ENCODE measurements at regions not wholly inside any gene's neighbourhood (a gene's known extent, or its start where the extent isn't known, plus 50 kb on each side); places are given as distances from the start of the nearest gene placed in this dataset.

GRCh38 chr6:82571455-82571854 lies 207.8 kb downstream of the TPBG start:
- Mint-ChIP-seq H3K4me3 (no peak overlapping the region), H3K9me3 (peaks cover 0 to 22% (median 8%) of the 10 kb centered on the region in 6 donors), H3K36me3 (no peaks in the 10 kb centered on the region)

GRCh38 chr6:82573254-82573972 lies 209.8 kb downstream of the TPBG start:
- Mint-ChIP-seq H3K9me3 (peaks cover 0 to 20% (median 7%) of the 10 kb centered on the region in 6 donors), H3K4me1 (no peaks in the 10 kb centered on the region), H3K27ac (no peak overlapping the region), H3K4me3 (no peak overlapping the region), H3K27me3 (ENCODE audit: low read depth in 3 of 3) (no peaks in the 10 kb centered on the region), H3K36me3 (no peaks in the 10 kb centered on the region)
- no peak for DNase-seq

More at GRCh38 chr6:82571455-82571854, 207.8 kb downstream of the TPBG start:
- no peaks in the 10 kb centered on the region for H3K4me1 Mint-ChIP-seq
- DNase-seq = no peak
- no peak overlapping the region for H3K27ac Mint-ChIP-seq
- H3K27me3 Mint-ChIP-seq (ENCODE audit: low read depth in 3 of 3) = no peaks in the 10 kb centered on the region

- Mint-ChIP-seq H3K9me3 (peaks cover 0 to 20% (median 7%) of the 10 kb centered on the region in 6 donors), H3K4me3 (no peak overlapping the region), H3K27me3 (ENCODE audit: low read depth in 3 of 3) (no peaks in the 10 kb centered on the region), H3K27ac (no peak overlapping the region), H3K4me1 (no peaks in the 10 kb centered on the region), H3K36me3 (no peaks in the 10 kb centered on the region)
- no peak for DNase-seq
These were observed 212.7 kb downstream of the TPBG start for GRCh38 chr6:82576284-82576683.

GRCh38 chr6:82584194-82584695 lies 220.6 kb downstream of the TPBG start:
- DNase-seq = no peak
- H3K9me3 Mint-ChIP-seq = peaks cover 0 to 5% (median under 1%) of the 10 kb centered on the region in 6 donors
- no peaks in the 10 kb centered on the region for H3K36me3 Mint-ChIP-seq
- H3K4me3 Mint-ChIP-seq = no peak overlapping the region
- no peaks in the 10 kb centered on the region for H3K4me1 Mint-ChIP-seq
- H3K27me3 Mint-ChIP-seq (ENCODE audit: low read depth in 3 of 3) = no peaks in the 10 kb centered on the region
- H3K27ac Mint-ChIP-seq = no peak overlapping the region

GRCh38 chr6:82584856-82585255 lies 221.2 kb downstream of the TPBG start:
- Mint-ChIP-seq H3K4me1 (no peaks in the 10 kb centered on the region), H3K36me3 (no peaks in the 10 kb centered on the region), H3K27ac (no peak overlapping the region), H3K27me3 (ENCODE audit: low read depth in 3 of 3) (no peaks in the 10 kb centered on the region), H3K9me3 (peaks cover 0 to 5% (median under 1%) of the 10 kb centered on the region in 6 donors), H3K4me3 (no peak overlapping the region)
- no peak for DNase-seq

GRCh38 chr6:82588020-82588419 lies 224.4 kb downstream of the TPBG start:
- no peak for DNase-seq
- no peaks in the 10 kb centered on the region for H3K27me3 Mint-ChIP-seq (ENCODE audit: low read depth in 3 of 3)
- H3K9me3 Mint-ChIP-seq = peaks cover 0 to 3% (median 0%) of the 10 kb centered on the region in 6 donors
- no peak overlapping the region for H3K27ac Mint-ChIP-seq
- H3K4me1 Mint-ChIP-seq = no peaks in the 10 kb centered on the region
- H3K36me3 Mint-ChIP-seq = no peaks in the 10 kb centered on the region
- H3K4me3 Mint-ChIP-seq = no peak overlapping the region

- Mint-ChIP-seq H3K4me1 (no peaks in the 10 kb centered on the region), H3K4me3 (no peak overlapping the region), H3K36me3 (no peaks in the 10 kb centered on the region)
These were observed 225.3 kb downstream of the TPBG start for GRCh38 chr6:82588859-82589412.

GRCh38 chr6:82589509-82590206 lies 226.0 kb downstream of the TPBG start:
- H3K36me3 Mint-ChIP-seq = no peaks in the 10 kb centered on the region
- H3K27me3 Mint-ChIP-seq (ENCODE audit: low read depth in 3 of 3) = no peaks in the 10 kb centered on the region
- peaks cover 0 to 3% (median 0%) of the 10 kb centered on the region in 6 donors for H3K9me3 Mint-ChIP-seq
- no peak overlapping the region for H3K27ac Mint-ChIP-seq
- H3K4me1 Mint-ChIP-seq = no peaks in the 10 kb centered on the region
- DNase-seq = no peak
- H3K4me3 Mint-ChIP-seq = no peak overlapping the region

More at GRCh38 chr6:82588859-82589412, 225.3 kb downstream of the TPBG start:
- H3K9me3 Mint-ChIP-seq = peaks cover 0 to 3% (median 0%) of the 10 kb centered on the region in 6 donors
- H3K27ac Mint-ChIP-seq = no peak overlapping the region
- no peak for DNase-seq
- no peaks in the 10 kb centered on the region for H3K27me3 Mint-ChIP-seq (ENCODE audit: low read depth in 3 of 3)

- Mint-ChIP-seq H3K4me1 (no peaks in the 10 kb centered on the region), H3K4me3 (no peak overlapping the region), H3K27ac (no peak overlapping the region), H3K9me3 (peaks cover 0 to 10% (median 0%) of the 10 kb centered on the region in 6 donors), H3K27me3 (ENCODE audit: low read depth in 3 of 3) (peaks cover 0 to 2% (median 0%) of the 10 kb centered on the region in 3 donors), H3K36me3 (no peaks in the 10 kb centered on the region)
- no peak for DNase-seq
These were observed 233.6 kb downstream of the TPBG start for GRCh38 chr6:82597201-82597600.

GRCh38 chr6:82602776-82603175 lies 239.2 kb downstream of the TPBG start:
- peaks cover 0 to 10% (median 0%) of the 10 kb centered on the region in 6 donors for H3K9me3 Mint-ChIP-seq
- no peak overlapping the region for H3K4me3 Mint-ChIP-seq
- H3K36me3 Mint-ChIP-seq = no peaks in the 10 kb centered on the region
- H3K27ac Mint-ChIP-seq = no peak overlapping the region
- H3K4me1 Mint-ChIP-seq = no peaks in the 10 kb centered on the region
- DNase-seq = no peak
- peaks cover 0 to 4% (median 0%) of the 10 kb centered on the region in 3 donors for H3K27me3 Mint-ChIP-seq (ENCODE audit: low read depth in 3 of 3)

GRCh38 chr6:82603871-82604270 lies 240.3 kb downstream of the TPBG start:
- no peak overlapping the region for H3K4me3 Mint-ChIP-seq
- DNase-seq = no peak
- peaks cover 0 to 10% (median 0%) of the 10 kb centered on the region in 6 donors for H3K9me3 Mint-ChIP-seq
- H3K27me3 Mint-ChIP-seq (ENCODE audit: low read depth in 3 of 3) = peaks cover 0 to 4% (median 0%) of the 10 kb centered on the region in 3 donors
- H3K4me1 Mint-ChIP-seq = no peaks in the 10 kb centered on the region
- no peaks in the 10 kb centered on the region for H3K36me3 Mint-ChIP-seq
- no peak overlapping the region for H3K27ac Mint-ChIP-seq

- H3K27me3 Mint-ChIP-seq (ENCODE audit: low read depth in 3 of 3) = peaks cover 0 to 2% (median 1%) of the 10 kb centered on the region in 3 donors
- H3K36me3 Mint-ChIP-seq = no peaks in the 10 kb centered on the region
- H3K9me3 Mint-ChIP-seq = peaks cover 0 to 4% (median 0%) of the 10 kb centered on the region in 6 donors
- DNase-seq = no peak
- no peak overlapping the region for H3K4me3 Mint-ChIP-seq
- no peak overlapping the region for H3K27ac Mint-ChIP-seq
- H3K4me1 Mint-ChIP-seq = no peaks in the 10 kb centered on the region
These were observed 244.5 kb downstream of the TPBG start for GRCh38 chr6:82607998-82608725.

GRCh38 chr6:82608781-82609180 lies 245.2 kb downstream of the TPBG start:
- Mint-ChIP-seq H3K36me3 (no peaks in the 10 kb centered on the region), H3K27me3 (ENCODE audit: low read depth in 3 of 3) (peaks cover 0 to 2% (median 1%) of the 10 kb centered on the region in 3 donors), H3K4me3 (no peak overlapping the region), H3K27ac (no peak overlapping the region), H3K4me1 (no peaks in the 10 kb centered on the region), H3K9me3 (peaks cover 0 to 4% (median 0%) of the 10 kb centered on the region in 6 donors)
- no peak for DNase-seq

All from immature natural killer cell (primary cell).